A549 (cell line): ENCODE measurements at regions not wholly inside any gene's neighbourhood (a gene's known extent, or its start where the extent isn't known, plus 50 kb on each side); places are given as distances from the start of the nearest gene placed in this dataset.

Experiments
- ATAC-seq, 2 experiments: fragments of 200-7000 bp in 1 of 2; fragments of >200 bp in 1 of 2; cut with Nextera tagmentation in 1 of 2; cut with Tn5 transposase in 1 of 2; 3 replicates each; pipeline versions ENCODE4 v1.8.0 to v1.9.1; 2018 to 2020; ENCODE audit warnings: mild to moderate bottlenecking in 1 of 2, moderate library complexity in 1 of 2
- CTCF ChIA-PET: fragments of 300-600 bp; sonication (Branson Sonifier 250); formaldehyde crosslinking; extraction: SDS; loops from one replicate; lab custom pipeline; 2021; ENCODE audit warnings: antibody characterized with exemption, inconsistent platforms; lab: Yijun Ruan, JAX
- POLR2A ChIA-PET: fragments of 350-600 bp; formaldehyde crosslinking; extraction: SDS; loops from one replicate; lab custom pipeline; 2021; ENCODE audit warnings: antibody characterized with exemption, inconsistent platforms; lab: Yijun Ruan, JAX
- DNase-seq, 2 experiments: peaks; one replicate each; pipeline versions ENCODE4 v3.0.0 to v3.0.0-alpha.2; 2011 to 2016; ENCODE audit warnings: low read depth in 1 of 2, low spot score in 1 of 2
- FAIRE-seq: peaks from 2 replicates; lab custom pipeline; 2011; peaks lifted over from hg19 to GRCh38; lab: Jason Lieb, UNC
- H3K27ac ChIP-seq, 2 experiments: fragments of >200 bp; sonication (Bioruptor Twin); formaldehyde crosslinking; 3 replicates each; pipeline ENCODE4 v1.5.1; 2016 to 2017
- H3K4me1 ChIP-seq: fragments of >200 bp; sonication (Bioruptor Twin); formaldehyde crosslinking; 3 replicates; pipeline ENCODE4 v1.6.1; 2016
- H3K4me2 ChIP-seq: fragments of >200 bp; sonication (Bioruptor Twin); formaldehyde crosslinking; 3 replicates; pipeline ENCODE4 v1.6.1; 2016
- H3K4me3 ChIP-seq: fragments of >200 bp; sonication (Bioruptor Twin); formaldehyde crosslinking; 3 replicates; pipeline ENCODE4 v1.5.1; 2016
- H3K9me3 ChIP-seq: fragments of >200 bp; sonication (Bioruptor Twin); formaldehyde crosslinking; 3 replicates; pipeline ENCODE4 v1.6.1; 2016
- ATOH8 ChIP-seq: fragments of 250-450 bp; sonication (Bioruptor Pico); IDR thresholded peaks from 2 replicates; pipeline ENCODE4 v1.5.0; 2020; ENCODE audit warnings: low read depth, mild to moderate bottlenecking, moderate library complexity
- CBX8 ChIP-seq: fragments of 200-600 bp; sonication (generic); IDR thresholded peaks from 2 replicates; pipeline ENCODE4 v1.6.1; 2016
- CEBPB ChIP-seq, 2 experiments: fragments of >200 bp in 1 of 2; sonication (Bioruptor Twin) in 1 of 2; formaldehyde crosslinking in 1 of 2; IDR thresholded peaks; 2 replicates each; pipeline ENCODE4 v1.6.1; 2012 to 2016
- CTCF ChIP-seq: fragments of >200 bp; sonication (Bioruptor Twin); formaldehyde crosslinking; IDR thresholded peaks from 3 replicates; pipeline ENCODE4 v1.5.1; 2016
- EHF ChIP-seq: fragments of 250-450 bp; sonication (Bioruptor Pico); IDR thresholded peaks from 2 replicates; pipeline ENCODE4 v1.5.0; 2020; ENCODE audit warnings: mild to moderate bottlenecking
- EHMT2 ChIP-seq: fragments of 200-600 bp; sonication (generic); IDR thresholded peaks from 2 replicates; pipeline ENCODE4 v1.6.1; 2016; ENCODE audit warnings: antibody characterized with exemption, low read depth, mild to moderate bottlenecking, moderate library complexity
- ELK1 ChIP-seq: fragments of 150-350 bp; IDR thresholded peaks from 2 replicates; pipeline ENCODE4 v1.6.1; 2014; ENCODE audit warnings: low read depth, mild to moderate bottlenecking, low read length
- EP300 ChIP-seq, 2 experiments: fragments of >200 bp; sonication (Bioruptor Twin); formaldehyde crosslinking; IDR thresholded peaks; 2 replicates in 1 of 2; 3 replicates in 1 of 2; pipeline ENCODE4 v1.6.1; 2016 to 2017
- FOSL2 ChIP-seq, 2 experiments: fragments of 450-650 bp in 1 of 2; fragments of >200 bp in 1 of 2; sonication (Bioruptor Twin) in 1 of 2; formaldehyde crosslinking; IDR thresholded peaks; 2 replicates each; pipeline versions ENCODE4 v1.5.0 to v1.6.1; 2016 to 2020; ENCODE audit warnings: mild to moderate bottlenecking in 1 of 2, moderate library complexity in 1 of 2
- HES2 ChIP-seq: fragments of >200 bp; sonication (Bioruptor Twin); formaldehyde crosslinking; IDR thresholded peaks from 2 replicates; pipeline ENCODE4 v1.6.1; 2016
- HEYL ChIP-seq: fragments of 250-450 bp; sonication (Bioruptor Pico); IDR thresholded peaks from 2 replicates; pipeline ENCODE4 v1.8.0; 2021; ENCODE audit warnings: mild to moderate bottlenecking, moderate library complexity
- HOXB5 ChIP-seq: fragments of 250-450 bp; sonication (Bioruptor Pico); IDR thresholded peaks from 2 replicates; pipeline ENCODE4 v1.5.0; 2020; ENCODE audit warnings: mild to moderate bottlenecking, moderate library complexity
- KDM1A ChIP-seq: fragments of 200-600 bp; sonication (generic); IDR thresholded peaks from 2 replicates; pipeline ENCODE4 v1.6.1; 2016; ENCODE audit warnings: low read depth, mild to moderate bottlenecking
- MAZ ChIP-seq: fragments of 150-350 bp; IDR thresholded peaks from 2 replicates; pipeline ENCODE4 v1.6.1; 2014; ENCODE audit warnings: antibody characterized with exemption, low read depth, low read length, borderline replicate concordance
- MYC ChIP-seq: IDR thresholded peaks from 2 replicates; pipeline ENCODE4 v1.6.1; 2012; ENCODE audit warnings: mild to moderate bottlenecking, inconsistent platforms, low read length, improper control_type of control experiment, borderline replicate concordance
- NPAS2 ChIP-seq: fragments of 250-450 bp; sonication (Bioruptor Pico); IDR thresholded peaks from 2 replicates; pipeline ENCODE4 v1.8.0; 2022; ENCODE audit warnings: mild to moderate bottlenecking, moderate library complexity, borderline replicate concordance
- POLR2A ChIP-seq: IDR thresholded peaks from 2 replicates; pipeline ENCODE4 v1.6.1; 2012; ENCODE audit warnings: mild to moderate bottlenecking, low read length
- RFX5 ChIP-seq: fragments of 450-650 bp; IDR thresholded peaks from 2 replicates; pipeline ENCODE4 v1.7.1; 2014; ENCODE audit warnings: antibody characterized with exemption, mild to moderate bottlenecking, moderate library complexity
- SMC3 ChIP-seq: fragments of >200 bp; sonication (Bioruptor Twin); formaldehyde crosslinking; IDR thresholded peaks from 3 replicates; pipeline ENCODE4 v1.6.1; 2018; ENCODE audit warnings: inconsistent platforms
- ZSCAN20 ChIP-seq: fragments of 250-450 bp; sonication (Bioruptor Pico); IDR thresholded peaks from 2 replicates; pipeline ENCODE4 v1.8.0; 2022; ENCODE audit warnings: mild to moderate bottlenecking, moderate library complexity
- WGBS: methylation state at CpG from one replicate; pipeline ENCODE4 v1.1.6; 2017; ENCODE audit errors: missing lambda C conversion rate; 5-methylcytosine and 5-hydroxymethylcytosine counted together
- TF ChIP-seq, protein P1 (sequence below): fragments of >200 bp; sonication (Bioruptor Twin); formaldehyde crosslinking; IDR thresholded peaks from 3 replicates; pipeline ENCODE4 v1.6.1; 2016

DNA sequence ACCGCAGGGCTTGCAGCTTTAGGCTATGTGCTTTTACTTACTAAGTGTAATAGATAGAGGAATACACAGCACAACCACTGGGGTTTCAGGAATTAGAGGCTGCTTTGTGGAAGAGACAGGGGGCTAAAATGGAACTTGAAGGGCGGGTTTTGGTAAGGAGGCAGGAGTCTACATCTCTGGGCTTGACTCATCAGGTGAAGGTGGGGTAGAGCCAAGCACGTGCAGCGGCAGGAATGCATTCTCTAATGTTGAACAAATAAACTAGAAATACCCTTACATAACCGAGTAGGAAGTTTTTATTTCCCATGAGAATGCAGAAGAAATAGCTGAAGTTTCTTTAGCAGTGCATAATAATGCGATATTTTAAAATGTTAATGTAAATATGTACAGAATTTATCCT, 673.8 kb upstream of the SALL3 start:
- Histone ChIP-seq H3K27ac (no peak overlapping the region), H3K4me2 (no peak overlapping the region), H3K4me3 (no peak overlapping the region)
- ATAC-seq: no peak
- no peak for FAIRE-seq
- CTCF ChIA-PET: no interaction called here
- WGBS: 1% methylated on average over 6 of the region's 6 CpGs
- no peak for DNase-seq
- TF ChIP-seq EP300 (IDR thresholded peaks at IDR 0.05) (no peak), CEBPB (IDR thresholded peaks at IDR 0.05) (no peak), HOXB5 (CRISPR knock-in tag) (no peak), HEYL (CRISPR knock-in tag) (no peak), POLR2A (no peak), CBX8 (no peak), ELK1 (no peak), CTCF (no peak), ATOH8 (CRISPR knock-in tag) (no peak)
- TF ChIP-seq, all 56 proteins: peak for 0
- Histone ChIP-seq H3K4me1 (no peaks in the 10 kb centered on the region), H3K9me3 (no peaks in the 10 kb centered on the region)
- POLR2A ChIA-PET: no interaction called here

DNA sequence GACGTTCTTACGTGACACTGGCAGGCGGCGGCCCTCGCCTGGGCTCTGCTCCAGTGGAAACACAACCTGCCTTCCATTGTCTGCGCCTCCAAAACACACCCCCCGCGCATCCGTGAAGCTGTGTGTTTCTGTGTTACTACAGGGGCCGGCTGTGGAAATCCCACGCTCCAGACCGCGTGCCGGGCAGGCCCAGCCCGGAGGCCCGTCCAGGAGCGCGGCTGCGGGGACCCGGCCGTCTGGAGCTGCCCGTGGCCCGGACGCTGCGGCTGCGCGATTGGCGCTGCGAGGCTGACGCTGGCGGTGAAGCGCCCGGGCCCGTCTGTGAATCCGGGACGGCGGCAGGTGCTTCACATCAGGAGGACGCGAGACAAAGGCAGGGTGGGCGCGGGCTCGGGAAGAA, 670.3 kb upstream of the SALL3 start:
- Histone ChIP-seq H3K4me3 (no peak overlapping the region), H3K4me1 (no peaks in the 10 kb centered on the region), H3K4me2 (no peak overlapping the region), H3K27ac (no peak overlapping the region), H3K9me3 (no peaks in the 10 kb centered on the region)
- TF ChIP-seq EHMT2: no peak
- no peak for TF ChIP-seq MYC
- TF ChIP-seq RFX5: no peak
- no peak for TF ChIP-seq MAZ
- no peak for TF ChIP-seq ZSCAN20
- TF ChIP-seq, protein P1, sequence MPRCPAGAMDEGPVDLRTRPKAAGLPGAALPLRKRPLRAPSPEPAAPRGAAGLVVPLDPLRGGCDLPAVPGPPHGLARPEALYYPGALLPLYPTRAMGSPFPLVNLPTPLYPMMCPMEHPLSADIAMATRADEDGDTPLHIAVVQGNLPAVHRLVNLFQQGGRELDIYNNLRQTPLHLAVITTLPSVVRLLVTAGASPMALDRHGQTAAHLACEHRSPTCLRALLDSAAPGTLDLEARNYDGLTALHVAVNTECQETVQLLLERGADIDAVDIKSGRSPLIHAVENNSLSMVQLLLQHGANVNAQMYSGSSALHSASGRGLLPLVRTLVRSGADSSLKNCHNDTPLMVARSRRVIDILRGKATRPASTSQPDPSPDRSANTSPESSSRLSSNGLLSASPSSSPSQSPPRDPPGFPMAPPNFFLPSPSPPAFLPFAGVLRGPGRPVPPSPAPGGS: no peak
- TF ChIP-seq SMC3: no peak
- TF ChIP-seq ELK1: no peak
- no peak for TF ChIP-seq NPAS2 (CRISPR knock-in tag)
- TF ChIP-seq EHF (CRISPR knock-in tag): no peak
- TF ChIP-seq CEBPB (IDR thresholded peaks at IDR 0.05): no peak
- no peak for TF ChIP-seq HES2
- no peak for TF ChIP-seq KDM1A
- no peak for TF ChIP-seq FOSL2 (IDR thresholded peaks at IDR 0.05)
- no peak for TF ChIP-seq FOSL2 (CRISPR knock-in tag; IDR thresholded peaks at IDR 0.05)
- ChIA-PET POLR2A (no interaction called here), CTCF (no interaction called here)
- DNase-seq (no peak), FAIRE-seq (no peak), ATAC-seq (no peak)
- 49% methylated on average over 13 of the region's 42 CpGs for WGBS
